ENCODE measurements at regions not wholly inside any gene's neighbourhood (a gene's known extent, or its start where the extent isn't known, plus 50 kb on each side); places are given as distances from the start of the nearest gene placed in this dataset.

GRCh38 chr10:108465871-108466641 lies 1301.5 kb upstream of the SORCS1 start:
- Histone ChIP-seq H3K4me3 (ENCODE audit: low read depth, low read length) (peak overlapping the region; percentile 74), H3K27ac (ENCODE audit: low read depth, low read length) (no peak overlapping the region), H3K4me1 (ENCODE audit: control insufficient read depth, insufficient read depth, low read length, unreplicated experiment) (no peaks in the 10 kb centered on the region), H3K79me2 (ENCODE audit: control insufficient read depth, insufficient read depth, low read length, unreplicated experiment) (no peaks in the 10 kb centered on the region), H3K36me3 (ENCODE audit: insufficient read depth, low read length) (no peaks in the 10 kb centered on the region), H3K27me3 (ENCODE audit: insufficient read depth, low read length) (peaks cover 26% of the 10 kb centered on the region), H2AFZ (ENCODE audit: low read length, unreplicated experiment) (peak overlapping the region; percentile 68)

GRCh38 chr10:108462005-108462404 lies 1297.5 kb upstream of the SORCS1 start:
- Histone ChIP-seq H3K27ac (ENCODE audit: low read depth, low read length) (no peak overlapping the region), H3K4me1 (ENCODE audit: control insufficient read depth, insufficient read depth, low read length, unreplicated experiment) (no peaks in the 10 kb centered on the region), H3K27me3 (ENCODE audit: insufficient read depth, low read length) (peaks cover 21% of the 10 kb centered on the region), H3K79me2 (ENCODE audit: control insufficient read depth, insufficient read depth, low read length, unreplicated experiment) (no peaks in the 10 kb centered on the region), H3K4me3 (ENCODE audit: low read depth, low read length) (no peak overlapping the region), H3K36me3 (ENCODE audit: insufficient read depth, low read length) (no peaks in the 10 kb centered on the region), H2AFZ (ENCODE audit: low read length, unreplicated experiment) (no peak overlapping the region)

- Histone ChIP-seq H2AFZ (ENCODE audit: low read length, unreplicated experiment) (no peak overlapping the region), H3K27me3 (ENCODE audit: insufficient read depth, low read length) (no peaks in the 10 kb centered on the region), H3K36me3 (ENCODE audit: insufficient read depth, low read length) (no peaks in the 10 kb centered on the region), H3K4me3 (ENCODE audit: low read depth, low read length) (no peak overlapping the region), H3K4me1 (ENCODE audit: control insufficient read depth, insufficient read depth, low read length, unreplicated experiment) (no peaks in the 10 kb centered on the region), H3K79me2 (ENCODE audit: control insufficient read depth, insufficient read depth, low read length, unreplicated experiment) (no peaks in the 10 kb centered on the region), H3K27ac (ENCODE audit: low read depth, low read length) (no peak overlapping the region)
These were observed 1290.3 kb upstream of the SORCS1 start for GRCh38 chr10:108454793-108455192.

- Histone ChIP-seq H3K27me3 (ENCODE audit: insufficient read depth, low read length) (no peaks in the 10 kb centered on the region), H2AFZ (ENCODE audit: low read length, unreplicated experiment) (no peak overlapping the region), H3K36me3 (ENCODE audit: insufficient read depth, low read length) (no peaks in the 10 kb centered on the region), H3K27ac (ENCODE audit: low read depth, low read length) (no peak overlapping the region), H3K79me2 (ENCODE audit: control insufficient read depth, insufficient read depth, low read length, unreplicated experiment) (no peaks in the 10 kb centered on the region), H3K4me3 (ENCODE audit: low read depth, low read length) (no peak overlapping the region), H3K4me1 (ENCODE audit: control insufficient read depth, insufficient read depth, low read length, unreplicated experiment) (no peaks in the 10 kb centered on the region)
These were observed 1289.7 kb upstream of the SORCS1 start for GRCh38 chr10:108454224-108454623.

GRCh38 chr10:108453166-108453565 lies 1288.7 kb upstream of the SORCS1 start:
- no peaks in the 10 kb centered on the region for H3K79me2 ChIP-seq (ENCODE audit: control insufficient read depth, insufficient read depth, low read length, unreplicated experiment)
- no peaks in the 10 kb centered on the region for H3K4me1 ChIP-seq (ENCODE audit: control insufficient read depth, insufficient read depth, low read length, unreplicated experiment)
- no peaks in the 10 kb centered on the region for H3K36me3 ChIP-seq (ENCODE audit: insufficient read depth, low read length)
- no peak overlapping the region for H3K27ac ChIP-seq (ENCODE audit: low read depth, low read length)
- no peak overlapping the region for H2AFZ ChIP-seq (ENCODE audit: low read length, unreplicated experiment)
- H3K27me3 ChIP-seq (ENCODE audit: insufficient read depth, low read length): no peaks in the 10 kb centered on the region
- H3K4me3 ChIP-seq (ENCODE audit: low read depth, low read length): no peak overlapping the region

GRCh38 chr10:108452533-108452932 lies 1288.0 kb upstream of the SORCS1 start:
- no peaks in the 10 kb centered on the region for H3K36me3 ChIP-seq (ENCODE audit: insufficient read depth, low read length)
- no peaks in the 10 kb centered on the region for H3K4me1 ChIP-seq (ENCODE audit: control insufficient read depth, insufficient read depth, low read length, unreplicated experiment)
- H2AFZ ChIP-seq (ENCODE audit: low read length, unreplicated experiment): no peak overlapping the region
- H3K27ac ChIP-seq (ENCODE audit: low read depth, low read length): no peak overlapping the region
- H3K79me2 ChIP-seq (ENCODE audit: control insufficient read depth, insufficient read depth, low read length, unreplicated experiment): no peaks in the 10 kb centered on the region
- no peak overlapping the region for H3K4me3 ChIP-seq (ENCODE audit: low read depth, low read length)
- no peaks in the 10 kb centered on the region for H3K27me3 ChIP-seq (ENCODE audit: insufficient read depth, low read length)

- no peaks in the 10 kb centered on the region for H3K27me3 ChIP-seq (ENCODE audit: insufficient read depth, low read length)
- no peaks in the 10 kb centered on the region for H3K36me3 ChIP-seq (ENCODE audit: insufficient read depth, low read length)
- no peak overlapping the region for H3K4me3 ChIP-seq (ENCODE audit: low read depth, low read length)
- H2AFZ ChIP-seq (ENCODE audit: low read length, unreplicated experiment): no peak overlapping the region
- no peaks in the 10 kb centered on the region for H3K79me2 ChIP-seq (ENCODE audit: control insufficient read depth, insufficient read depth, low read length, unreplicated experiment)
- H3K27ac ChIP-seq (ENCODE audit: low read depth, low read length): no peak overlapping the region
- H3K4me1 ChIP-seq (ENCODE audit: control insufficient read depth, insufficient read depth, low read length, unreplicated experiment): no peaks in the 10 kb centered on the region
These were observed 1285.8 kb upstream of the SORCS1 start for GRCh38 chr10:108450280-108450679.

GRCh38 chr10:108445746-108446145 lies 1281.2 kb upstream of the SORCS1 start:
- Histone ChIP-seq H3K4me3 (ENCODE audit: low read depth, low read length) (no peak overlapping the region), H2AFZ (ENCODE audit: low read length, unreplicated experiment) (no peak overlapping the region), H3K36me3 (ENCODE audit: insufficient read depth, low read length) (no peaks in the 10 kb centered on the region), H3K27ac (ENCODE audit: low read depth, low read length) (no peak overlapping the region), H3K27me3 (ENCODE audit: insufficient read depth, low read length) (no peaks in the 10 kb centered on the region), H3K4me1 (ENCODE audit: control insufficient read depth, insufficient read depth, low read length, unreplicated experiment) (no peaks in the 10 kb centered on the region), H3K79me2 (ENCODE audit: control insufficient read depth, insufficient read depth, low read length, unreplicated experiment) (no peaks in the 10 kb centered on the region)

- Histone ChIP-seq H3K79me2 (ENCODE audit: control insufficient read depth, insufficient read depth, low read length, unreplicated experiment) (no peaks in the 10 kb centered on the region), H3K36me3 (ENCODE audit: insufficient read depth, low read length) (no peaks in the 10 kb centered on the region), H2AFZ (ENCODE audit: low read length, unreplicated experiment) (no peak overlapping the region), H3K27ac (ENCODE audit: low read depth, low read length) (no peak overlapping the region), H3K4me3 (ENCODE audit: low read depth, low read length) (no peak overlapping the region), H3K27me3 (ENCODE audit: insufficient read depth, low read length) (no peaks in the 10 kb centered on the region), H3K4me1 (ENCODE audit: control insufficient read depth, insufficient read depth, low read length, unreplicated experiment) (no peaks in the 10 kb centered on the region)
These were observed 1279.1 kb upstream of the SORCS1 start for GRCh38 chr10:108443636-108444035.

GRCh38 chr10:108439397-108439796 lies 1274.9 kb upstream of the SORCS1 start:
- Histone ChIP-seq H2AFZ (ENCODE audit: low read length, unreplicated experiment) (no peak overlapping the region), H3K36me3 (ENCODE audit: insufficient read depth, low read length) (no peaks in the 10 kb centered on the region), H3K4me3 (ENCODE audit: low read depth, low read length) (no peak overlapping the region), H3K27me3 (ENCODE audit: insufficient read depth, low read length) (no peaks in the 10 kb centered on the region), H3K4me1 (ENCODE audit: control insufficient read depth, insufficient read depth, low read length, unreplicated experiment) (no peaks in the 10 kb centered on the region), H3K79me2 (ENCODE audit: control insufficient read depth, insufficient read depth, low read length, unreplicated experiment) (no peaks in the 10 kb centered on the region), H3K27ac (ENCODE audit: low read depth, low read length) (no peak overlapping the region)

GRCh38 chr10:108436096-108436495 lies 1271.6 kb upstream of the SORCS1 start:
- Histone ChIP-seq H2AFZ (ENCODE audit: low read length, unreplicated experiment) (no peak overlapping the region), H3K36me3 (ENCODE audit: insufficient read depth, low read length) (no peaks in the 10 kb centered on the region), H3K4me3 (ENCODE audit: low read depth, low read length) (no peak overlapping the region), H3K27ac (ENCODE audit: low read depth, low read length) (no peak overlapping the region), H3K79me2 (ENCODE audit: control insufficient read depth, insufficient read depth, low read length, unreplicated experiment) (no peaks in the 10 kb centered on the region), H3K27me3 (ENCODE audit: insufficient read depth, low read length) (no peaks in the 10 kb centered on the region), H3K4me1 (ENCODE audit: control insufficient read depth, insufficient read depth, low read length, unreplicated experiment) (no peaks in the 10 kb centered on the region)
